DOHH2 (cell line): ENCODE measurements at regions not wholly inside any gene's neighbourhood (a gene's known extent, or its start where the extent isn't known, plus 50 kb on each side); places are given as distances from the start of the nearest gene placed in this dataset.

Experiments used
- CTCF ChIP-seq: fragments of 200-600 bp; sonication (generic); IDR thresholded peaks from one replicate; pipeline ENCODE4 v1.5.1; 2014; ENCODE audit warnings: antibody characterized with exemption, mild to moderate bottlenecking, low read depth, low read length; ENCODE audit not compliant: poor library complexity, severe bottlenecking
- EZH2phosphoT487 ChIP-seq: fragments of 200-600 bp; sonication (generic); IDR thresholded peaks from 2 replicates; pipeline ENCODE4 v1.6.1; 2017; ENCODE audit warnings: borderline replicate concordance, mild to moderate bottlenecking, antibody characterized with exemption, low read length, moderate library complexity, mixed read lengths

GRCh38 chr5:85549836-85550599 is 1067.7 kb upstream of the COX7C start:
- TF ChIP-seq CTCF (no peak), EZH2phosphoT487 (no peak)
